Uterus (tissue), 3 donors: ENCODE measurements at regions not wholly inside any gene's neighbourhood (a gene's known extent, or its start where the extent isn't known, plus 50 kb on each side); places are given as distances from the start of the nearest gene placed in this dataset.

Source experiments
- DNase-seq, 2 donors: peaks; one replicate each; pipeline ENCODE4 v3.0.0-alpha.2; 2019 to 2020
- H3K27ac ChIP-seq, 2 donors: fragments of 200-600 bp; sonication (generic); 1 replicate in 1 of 2; 2 replicates in 1 of 2; pipeline ENCODE4 v1.5.1; 2016 to 2018
- H3K27me3 ChIP-seq, 2 donors: fragments of 200-600 bp; sonication (generic); one replicate each; pipeline ENCODE4 v1.5.1; 2018 to 2019; ENCODE audit warnings: control low read depth in 1 of 2
- H3K36me3 ChIP-seq, 2 donors: fragments of 200-600 bp; sonication (generic); one replicate each; pipeline ENCODE4 v1.5.1; 2019; ENCODE audit warnings: control low read depth in 1 of 2
- H3K4me1 ChIP-seq, 2 donors: fragments of 200-600 bp; sonication (generic); one replicate each; pipeline ENCODE4 v1.5.1; 2018 to 2019; ENCODE audit warnings: control low read depth in 1 of 2
- H3K4me3 ChIP-seq, 2 donors: fragments of 200-600 bp; sonication (generic); 1 replicate in 1 of 2; 2 replicates in 1 of 2; pipeline ENCODE4 v1.5.1; 2018 to 2019; ENCODE audit warnings: mild to moderate bottlenecking in 1 of 2
- H3K9me3 ChIP-seq, 2 donors: fragments of 200-600 bp; sonication (generic); one replicate each; pipeline ENCODE4 v1.5.1; 2019; ENCODE audit warnings: control low read depth in 1 of 2
- CTCF ChIP-seq, 4 experiments: fragments of 200-600 bp in 2 of 4; fragments of 450-650 bp in 2 of 4; sonication (generic) in 2 of 4; IDR thresholded peaks; one replicate each; pipeline ENCODE4 v1.5.1; 2016 to 2019; ENCODE audit warnings: antibody characterized with exemption in 4 of 4, mild to moderate bottlenecking in 2 of 4, moderate library complexity in 1 of 4
- POLR2A ChIP-seq, 2 donors: fragments of 450-650 bp; IDR thresholded peaks; one replicate each; pipeline ENCODE4 v1.6.1; 2016; ENCODE audit warnings: antibody characterized with exemption in 2 of 2, mild to moderate bottlenecking in 1 of 2, moderate library complexity in 1 of 2
- intact Hi-C: fragments of 100-400 bp; cut with DNase I; formaldehyde crosslinking; loops from one replicate; pipeline ENCODE4 v1.15.1; 2023; ENCODE audit warnings: low total_unique reads
- donor health status: DM: yes; HTN: yes; CAD: no.

GRCh38 chr2:128402911-128403670 is 84.4 kb upstream of the HS6ST1 start:
- H3K27ac ChIP-seq, result no peak overlapping the region
- intact Hi-C loops, result no loop called here
- no peak for DNase-seq
- TF ChIP-seq POLR2A (IDR thresholded peaks at IDR 0.05), result no peak
- TF ChIP-seq CTCF (IDR thresholded peaks at IDR 0.05), result no peak
- no peak overlapping the region for H3K4me3 ChIP-seq
- H3K9me3 ChIP-seq, result no peaks in the 10 kb centered on the region
- H3K27me3 ChIP-seq, result no peaks in the 10 kb centered on the region
- H3K36me3 ChIP-seq, result no peaks in the 10 kb centered on the region
- no peaks in the 10 kb centered on the region for H3K4me1 ChIP-seq

DNA sequence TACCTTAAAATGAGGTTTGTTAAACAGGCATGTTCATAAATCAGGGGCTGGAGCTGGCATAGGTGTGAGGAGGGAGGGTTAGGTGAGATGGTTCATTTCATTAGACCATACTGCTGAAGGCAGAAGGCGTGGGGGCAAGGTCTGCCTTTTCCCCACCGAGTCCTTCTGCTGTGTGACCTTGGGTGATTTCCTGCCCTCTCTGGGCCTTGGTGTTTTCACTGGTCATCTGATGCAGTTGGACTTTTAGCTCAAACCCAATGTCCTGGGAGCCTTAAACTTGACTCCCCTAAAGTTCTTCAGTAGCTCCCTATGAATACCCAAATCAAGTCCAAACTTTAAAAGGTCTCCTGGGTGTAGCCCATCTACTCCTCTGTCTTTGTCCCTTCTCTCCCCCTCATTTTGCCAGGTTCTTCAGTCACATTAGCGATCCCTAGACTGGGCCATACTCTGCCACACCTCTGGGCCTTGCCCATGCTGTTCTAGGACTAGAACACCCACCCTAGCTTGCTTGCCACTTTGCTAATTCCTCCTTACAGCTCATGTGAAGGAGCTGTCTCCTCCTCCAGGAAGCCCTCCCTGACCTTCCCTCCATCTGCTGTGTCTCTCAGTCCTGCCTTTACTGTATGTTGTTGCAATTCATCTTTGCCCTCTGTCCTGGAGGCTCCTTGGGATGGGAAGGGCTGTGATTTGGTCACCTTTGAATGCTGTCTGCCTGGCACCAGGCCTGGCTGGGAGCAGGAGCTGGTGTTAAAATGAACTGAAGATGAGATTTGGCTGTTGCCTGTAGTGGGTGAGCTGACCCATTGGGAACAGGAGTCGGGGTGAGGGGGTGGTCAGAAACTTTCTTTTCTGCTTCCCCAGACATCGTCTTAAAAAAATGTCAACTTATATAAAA is 85.4 kb upstream of the HS6ST1 start:
- peak in 1 of 2 donors; percentile 2 for DNase-seq
- intact Hi-C loops, result no loop called here
- no peak for TF ChIP-seq CTCF (IDR thresholded peaks at IDR 0.05)
- TF ChIP-seq POLR2A (IDR thresholded peaks at IDR 0.05), result no peak
- no peaks in the 10 kb centered on the region for H3K36me3 ChIP-seq
- H3K4me1 ChIP-seq, result no peaks in the 10 kb centered on the region
- H3K9me3 ChIP-seq, result no peaks in the 10 kb centered on the region
- H3K27ac ChIP-seq, result no peak overlapping the region
- H3K4me3 ChIP-seq, result no peak overlapping the region
- no peaks in the 10 kb centered on the region for H3K27me3 ChIP-seq

GRCh38 chr2:128404709-128405466 is 86.2 kb upstream of the HS6ST1 start:
- DNase-seq, result peak in 1 of 2 donors; percentile 6
- Histone ChIP-seq H3K4me1 (no peaks in the 10 kb centered on the region), H3K27me3 (no peaks in the 10 kb centered on the region), H3K9me3 (no peaks in the 10 kb centered on the region), H3K4me3 (no peak overlapping the region), H3K36me3 (no peaks in the 10 kb centered on the region), H3K27ac (no peak overlapping the region)
- intact Hi-C loops, result no loop called here
- TF ChIP-seq CTCF (IDR thresholded peaks at IDR 0.05) (no peak), POLR2A (IDR thresholded peaks at IDR 0.05) (no peak)

DNA sequence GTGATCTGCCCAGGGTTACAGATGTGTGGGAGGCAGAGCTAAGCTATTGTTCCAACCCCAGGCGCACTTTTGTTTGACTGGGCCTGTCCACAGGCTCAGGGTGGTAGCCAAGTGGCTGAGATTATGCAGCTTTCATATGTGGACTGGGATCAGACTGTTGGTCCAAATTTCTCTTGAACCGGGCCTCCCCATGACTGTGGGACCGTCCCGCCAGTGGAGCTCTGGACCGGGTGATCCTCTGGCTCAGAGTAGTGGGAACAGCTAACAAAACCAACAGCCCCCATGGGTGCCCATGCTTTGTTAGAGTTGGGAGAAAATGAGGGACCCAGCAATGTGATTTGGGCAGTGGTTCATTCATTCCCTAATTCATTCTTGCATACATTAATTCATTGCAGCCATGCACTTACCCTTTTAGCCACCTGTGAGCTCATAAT is 86.8 kb upstream of the HS6ST1 start:
- Histone ChIP-seq H3K27me3 (no peaks in the 10 kb centered on the region), H3K4me3 (no peak overlapping the region), H3K9me3 (no peaks in the 10 kb centered on the region), H3K4me1 (no peaks in the 10 kb centered on the region), H3K27ac (no peak overlapping the region), H3K36me3 (no peaks in the 10 kb centered on the region)
- TF ChIP-seq POLR2A (IDR thresholded peaks at IDR 0.05), result no peak
- peak in 1 of 2 donors; percentile 6 for DNase-seq
- intact Hi-C loops, result no loop called here

GRCh38 chr2:128405981-128406613 is 87.4 kb upstream of the HS6ST1 start:
- H3K9me3 ChIP-seq, result no peaks in the 10 kb centered on the region
- DNase-seq, result peak in 1 of 2 donors; percentile 5
- no peak overlapping the region for H3K27ac ChIP-seq
- H3K27me3 ChIP-seq, result no peaks in the 10 kb centered on the region
- H3K4me1 ChIP-seq, result no peaks in the 10 kb centered on the region
- intact Hi-C loops, result no loop called here
- no peaks in the 10 kb centered on the region for H3K36me3 ChIP-seq
- TF ChIP-seq CTCF (IDR thresholded peaks at IDR 0.05), result no peak
- TF ChIP-seq POLR2A (IDR thresholded peaks at IDR 0.05), result no peak
- H3K4me3 ChIP-seq, result no peak overlapping the region
